NCI-H748 treated with DMSO at 0.1 percent for 48 hours (cell line): ENCODE measurements at regions not wholly inside any gene's neighbourhood (a gene's known extent, or its start where the extent isn't known, plus 50 kb on each side); places are given as distances from the start of the nearest gene placed in this dataset.

ENCODE experiments used
- DNase-seq: peaks from one replicate; lab custom pipeline; 2025; lab: John Stamatoyannopoulos, UW

DNA sequence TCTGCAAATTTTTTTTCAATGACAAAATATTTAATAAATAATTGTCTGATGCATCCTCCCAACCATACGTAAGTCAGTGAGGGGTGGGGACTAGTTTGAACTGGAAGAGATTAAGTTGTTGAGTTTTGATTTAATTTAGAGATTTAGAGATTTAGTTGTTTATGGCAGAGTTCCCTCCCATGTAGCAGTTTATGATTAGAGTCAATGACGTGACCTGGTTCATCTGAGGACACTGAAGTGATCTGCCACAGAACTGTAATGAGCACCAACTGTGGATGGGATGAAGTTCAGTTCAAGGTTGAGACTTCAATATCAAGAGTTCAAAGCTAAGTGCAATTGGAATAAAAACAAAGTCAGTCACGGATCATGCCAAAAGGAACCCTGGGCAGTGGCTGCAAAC lies 609.3 kb downstream of the NOVA1 start:
- no peak for DNase-seq

DNA sequence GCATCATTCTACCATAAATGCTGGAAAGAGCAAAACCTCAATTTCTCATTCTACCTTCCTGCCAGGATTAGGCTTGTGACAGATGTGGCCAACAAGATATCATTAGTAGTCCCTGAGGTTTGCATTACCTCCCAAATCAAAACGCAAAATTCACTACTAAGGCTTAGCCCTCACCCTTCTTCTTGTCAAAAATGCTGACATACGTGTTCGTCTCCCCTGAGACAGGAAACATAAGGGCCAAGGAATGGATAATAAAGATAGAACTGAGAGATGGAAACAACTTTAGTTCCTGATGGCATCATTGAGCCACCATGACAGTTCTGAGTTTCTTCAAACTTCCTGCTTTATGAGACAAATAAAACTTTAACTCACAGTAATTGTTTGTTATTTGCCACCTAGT lies 642.1 kb downstream of the NOVA1 start:
- DNase-seq, result no peak

DNA sequence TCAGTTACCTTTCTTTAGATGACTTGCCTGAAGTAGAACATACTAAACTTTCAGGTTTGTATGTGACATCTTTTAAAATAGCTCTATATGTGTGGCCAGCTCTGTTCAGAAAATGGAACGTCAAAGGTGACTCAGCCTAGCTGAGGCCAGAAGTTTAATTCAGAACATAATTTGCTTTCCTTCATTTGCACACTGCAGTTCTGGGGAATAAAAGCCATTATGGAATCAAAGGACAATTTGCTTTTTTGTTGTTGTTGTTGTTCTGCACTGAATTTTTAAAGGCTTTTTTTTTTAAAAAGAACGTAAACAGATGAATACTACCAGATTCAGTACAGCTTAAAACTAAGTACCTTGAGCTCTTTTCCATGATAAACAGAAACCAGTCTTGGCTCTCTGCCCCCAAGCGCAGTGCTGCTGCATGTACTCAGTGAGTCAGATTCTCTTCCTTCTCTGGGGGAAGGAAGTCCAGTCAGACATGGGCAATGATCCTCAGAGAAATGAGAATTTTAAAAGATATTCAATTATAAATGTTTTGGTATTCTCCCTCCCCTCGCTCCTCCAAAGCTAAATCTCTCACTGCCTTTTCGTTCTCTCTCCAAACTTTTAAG lies 644.2 kb downstream of the NOVA1 start:
- DNase-seq, result no peak

DNA sequence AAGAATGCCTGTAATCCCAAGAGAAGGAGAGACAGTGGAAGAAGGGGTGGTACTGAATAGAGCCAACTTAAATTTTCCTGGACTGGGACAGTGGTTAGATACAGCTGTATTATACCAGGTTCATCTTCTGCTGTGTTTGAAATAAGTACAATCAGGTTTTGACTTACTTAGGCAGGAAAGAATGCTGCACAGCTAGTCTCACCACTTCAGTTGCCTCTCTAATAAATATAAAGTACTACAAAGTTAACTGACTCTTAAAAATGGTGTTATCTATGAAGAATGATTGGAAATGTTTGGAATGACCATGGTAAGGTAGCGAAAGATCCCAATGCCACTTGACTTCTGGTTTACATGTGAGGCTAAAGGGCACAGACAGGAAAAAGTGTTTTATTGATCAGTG lies 652.1 kb downstream of the NOVA1 start:
- DNase-seq, result no peak

DNA sequence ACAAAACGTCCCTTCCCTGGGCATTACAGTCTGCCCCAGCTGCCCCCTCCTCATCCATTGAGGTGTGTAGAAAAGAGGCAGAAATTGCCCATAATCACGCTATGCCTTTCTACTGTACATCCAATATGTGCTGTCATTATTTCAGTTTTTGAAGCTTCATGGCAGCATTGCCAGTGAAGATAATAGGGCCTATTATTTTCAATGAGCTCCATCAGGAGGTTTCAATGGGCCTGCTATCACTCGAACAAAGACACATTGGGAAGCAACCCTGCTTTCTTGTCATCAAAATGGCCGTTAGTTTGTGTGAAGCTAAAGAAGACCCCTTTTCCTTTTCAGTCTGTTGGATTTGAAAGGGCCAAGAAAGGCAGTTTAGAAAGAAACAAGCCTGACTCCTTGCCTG lies 653.8 kb downstream of the NOVA1 start:
- DNase-seq, result no peak

DNA sequence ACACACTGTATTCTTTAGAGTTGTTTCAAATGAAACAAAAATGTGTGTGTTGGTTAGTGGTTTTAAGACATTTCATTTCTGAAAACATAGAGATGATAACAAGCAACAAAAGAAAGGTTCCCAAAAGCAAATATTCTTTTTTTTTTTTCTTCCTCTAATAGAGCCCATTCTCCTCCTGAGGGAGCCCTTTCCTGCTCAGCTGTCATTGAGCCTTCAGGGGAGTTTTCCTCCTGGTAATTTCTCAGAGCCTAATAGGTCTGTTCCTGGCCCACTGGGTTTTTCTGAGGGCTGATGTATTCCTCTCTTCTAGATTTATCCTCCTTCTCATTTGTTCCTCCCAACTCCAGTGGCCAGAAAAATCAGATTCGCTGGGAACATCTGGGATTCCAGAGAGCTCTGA lies 654.5 kb downstream of the NOVA1 start:
- no peak for DNase-seq

DNA sequence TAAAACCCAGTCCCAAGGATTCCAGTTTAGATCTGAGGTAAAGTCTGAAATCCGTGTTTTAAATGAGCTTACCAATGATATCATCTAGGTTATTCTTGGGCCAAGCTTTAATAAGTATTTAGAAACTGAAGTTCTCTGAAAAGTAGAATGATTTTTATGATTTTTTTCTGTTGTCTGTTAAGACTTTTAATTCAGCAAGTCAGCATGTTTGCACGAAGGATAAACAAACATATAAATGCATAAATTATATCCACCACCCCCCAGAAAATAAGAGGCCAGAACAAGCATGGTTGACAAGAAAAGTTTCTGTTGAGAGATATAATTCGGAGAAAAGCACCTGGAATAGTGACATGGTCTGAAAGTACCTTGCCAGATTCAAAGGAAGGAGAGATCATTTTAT lies 655.7 kb downstream of the NOVA1 start:
- no peak for DNase-seq

DNA sequence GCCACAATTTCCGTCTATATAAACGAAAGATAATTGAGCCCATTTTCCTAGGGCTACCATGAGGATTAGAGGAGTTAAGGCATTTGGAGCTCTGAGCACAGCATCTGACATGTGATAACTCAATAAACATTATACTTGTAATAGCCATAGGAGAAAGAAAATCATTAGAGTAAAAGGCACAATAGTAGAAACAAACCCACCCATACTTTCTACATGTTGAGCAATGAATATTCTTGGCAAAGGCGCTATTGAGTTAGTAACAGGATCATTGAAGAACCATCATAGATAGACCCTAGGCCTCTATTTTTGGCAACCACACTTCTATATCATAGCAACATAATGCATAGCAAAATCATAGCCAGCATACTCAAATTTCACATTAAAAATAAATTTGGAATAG lies 664.1 kb downstream of the NOVA1 start:
- DNase-seq, result no peak

DNA sequence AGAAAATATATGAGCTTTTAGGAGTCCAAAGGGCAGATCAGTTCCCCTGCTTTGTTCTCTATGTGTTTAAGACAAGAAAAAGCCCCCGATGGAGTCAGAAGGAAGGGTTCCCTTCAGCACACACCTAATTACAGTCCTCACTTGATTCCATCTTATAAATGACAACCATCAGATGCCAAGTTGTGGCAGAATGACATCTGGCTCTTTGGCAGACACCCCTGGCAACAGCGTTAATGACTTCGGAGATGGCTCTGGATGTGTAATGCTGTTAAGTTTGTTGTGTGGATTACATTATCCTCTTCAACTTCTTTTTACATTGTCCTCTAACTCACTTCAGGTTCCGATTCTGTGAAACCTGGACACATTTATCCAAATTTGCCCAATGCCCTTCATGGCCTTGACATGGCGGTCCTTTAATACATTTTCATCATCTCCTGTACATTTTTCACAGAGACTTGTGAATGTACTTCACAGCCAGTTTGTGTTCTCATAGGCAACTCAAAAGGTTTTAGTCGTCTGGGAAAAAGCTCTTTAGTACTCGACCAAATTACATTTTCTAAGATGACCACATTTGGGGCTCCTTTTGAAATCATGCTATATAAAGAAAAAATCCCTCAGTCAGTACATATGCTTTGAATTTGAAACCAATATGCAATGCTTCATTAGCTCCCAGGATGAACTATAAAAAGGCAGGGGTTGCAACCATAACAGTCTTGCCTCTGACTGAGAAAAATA lies 667.8 kb downstream of the NOVA1 start:
- no peak for DNase-seq

DNA sequence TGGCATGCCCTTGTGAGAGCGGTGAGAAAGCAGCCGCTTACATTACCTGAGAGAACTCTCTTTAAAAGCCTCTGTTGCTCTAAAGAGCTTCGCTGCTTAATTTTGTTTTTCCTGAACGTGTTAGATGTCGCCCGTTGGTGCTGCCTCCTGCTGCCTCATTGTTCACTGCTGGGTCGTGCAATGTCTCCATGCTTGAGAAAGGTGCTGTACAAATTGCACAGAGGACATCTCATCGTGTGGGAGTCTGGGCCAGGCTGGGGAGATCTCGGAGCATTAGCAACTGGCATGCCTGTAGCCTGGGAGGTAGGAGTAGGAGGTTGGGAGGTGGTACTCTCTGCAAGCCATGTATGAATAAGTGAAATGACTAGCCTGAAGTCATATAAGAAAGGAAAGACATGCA lies 686.0 kb downstream of the NOVA1 start:
- no peak for DNase-seq

DNA sequence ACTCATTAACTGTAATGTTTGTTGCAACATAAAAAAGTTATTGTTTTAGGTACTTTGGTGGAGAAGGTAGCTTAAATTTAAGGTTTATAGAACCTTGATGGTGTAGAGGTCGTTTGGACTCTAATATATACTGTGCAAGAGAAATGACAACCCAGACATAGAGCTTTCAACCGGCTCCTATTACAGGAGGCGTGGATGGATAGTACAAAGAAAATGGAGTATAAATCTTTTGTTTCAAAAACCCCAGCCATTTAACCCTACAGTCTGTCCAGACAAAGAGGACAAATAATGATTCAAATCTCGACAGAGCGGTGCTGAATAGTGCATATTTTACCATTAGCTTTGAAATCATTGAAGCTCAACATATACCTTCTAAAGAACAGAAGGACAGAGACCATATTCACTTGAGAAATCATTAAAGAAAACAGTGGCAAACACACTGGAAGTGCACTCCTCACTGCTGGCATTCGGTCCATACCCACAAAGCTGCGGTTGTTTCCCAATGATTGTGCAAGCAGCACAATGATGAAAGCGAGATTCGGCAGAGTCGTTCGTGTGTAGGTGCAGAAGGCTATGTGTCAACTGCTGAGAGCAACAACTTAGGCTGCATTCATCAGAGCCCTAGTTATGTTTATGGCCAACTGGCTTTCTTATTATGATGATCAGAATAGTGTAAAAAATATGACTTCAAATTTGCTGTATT lies 688.6 kb downstream of the NOVA1 start:
- DNase-seq, result no peak

DNA sequence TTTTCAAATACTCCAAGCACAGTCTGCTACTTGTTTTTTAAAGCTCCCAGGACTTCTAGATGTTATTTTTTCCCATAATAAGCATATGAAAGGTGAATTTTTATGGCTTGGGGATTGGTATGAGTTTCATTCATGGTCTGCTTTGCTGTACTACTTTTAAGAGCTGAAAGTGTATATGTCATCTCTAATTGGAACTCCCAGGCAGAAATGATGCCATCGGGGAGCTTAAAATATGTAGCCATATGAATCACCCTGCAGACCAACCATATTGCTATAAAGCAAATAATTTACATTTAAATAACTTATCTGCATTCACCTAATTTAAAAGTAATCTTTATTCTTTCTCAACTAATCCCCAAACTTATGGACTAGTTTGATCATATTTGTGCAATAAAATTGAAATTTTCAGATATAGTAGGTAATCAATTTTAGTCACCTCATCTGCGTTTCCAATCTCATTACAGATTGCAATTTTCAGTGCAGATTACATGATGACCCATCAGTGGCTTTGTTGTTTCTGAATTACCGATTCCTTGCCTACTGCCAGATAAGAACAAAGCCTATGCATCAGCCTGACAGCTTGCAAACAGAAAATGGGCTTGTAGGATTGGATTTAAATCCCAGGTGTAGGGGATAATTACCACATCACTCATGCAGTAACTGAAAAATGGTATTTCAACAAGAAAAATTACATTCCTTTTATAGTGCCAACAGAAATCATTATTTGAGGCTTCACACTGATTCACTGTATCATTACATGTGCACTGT lies 689.4 kb downstream of the NOVA1 start:
- DNase-seq, result no peak

DNA sequence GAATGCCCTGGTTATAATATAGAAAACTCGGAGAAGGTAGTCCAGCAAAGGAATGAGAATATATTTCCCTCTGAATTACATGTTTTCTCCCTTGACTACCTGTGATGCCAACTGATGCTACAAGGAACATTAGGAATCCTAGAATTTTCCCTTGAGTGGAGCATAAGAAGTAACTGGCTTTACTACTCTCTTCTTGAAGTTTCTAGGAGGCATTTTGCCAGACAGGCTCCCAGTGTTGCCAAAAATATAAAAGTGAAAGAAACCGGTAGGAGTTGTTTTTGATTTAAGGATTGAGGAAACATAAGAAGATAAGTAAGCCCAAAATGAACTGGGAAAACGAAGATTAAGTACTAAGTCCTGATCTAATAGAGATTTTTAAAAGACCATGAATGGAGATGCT lies 693.4 kb downstream of the NOVA1 start:
- no peak for DNase-seq

DNA sequence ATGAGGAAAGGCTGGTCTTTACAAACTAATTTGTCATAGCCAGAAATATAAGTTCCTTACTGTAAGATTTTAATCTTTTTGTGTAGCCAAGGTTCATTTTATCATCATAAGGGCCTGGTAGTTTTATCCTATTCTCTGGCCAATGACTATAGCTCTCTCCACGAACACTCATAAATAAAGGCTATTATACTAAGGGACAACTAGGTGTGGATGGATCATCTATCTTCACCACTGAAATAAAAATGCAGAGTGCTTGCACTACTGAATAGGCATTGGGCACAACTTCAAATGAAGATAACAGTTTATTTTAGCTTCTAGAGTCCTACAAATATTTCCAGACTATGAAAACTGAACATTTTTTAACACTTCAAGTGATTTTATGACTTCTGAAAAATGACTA lies 698.6 kb downstream of the NOVA1 start:
- DNase-seq, result no peak

DNA sequence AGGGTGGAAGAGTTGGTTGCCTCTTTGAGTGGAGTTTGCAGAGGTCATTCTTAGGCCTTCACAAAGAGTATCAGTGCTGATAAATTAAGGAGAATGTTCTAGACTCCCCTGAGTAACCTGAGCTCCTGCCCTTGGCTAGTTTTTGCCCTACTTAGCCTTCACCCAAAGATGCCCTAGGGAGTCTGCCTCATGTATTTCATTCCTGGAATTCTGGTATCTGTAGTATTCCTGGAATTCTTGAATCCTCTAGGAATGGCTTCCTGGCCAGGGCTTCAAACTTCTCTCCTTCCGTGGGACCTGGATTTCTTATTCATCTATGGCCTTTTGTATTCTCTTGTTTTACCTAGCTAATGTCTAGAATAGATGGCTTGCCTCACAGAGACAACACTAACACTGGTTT lies 701.1 kb downstream of the NOVA1 start:
- DNase-seq, result no peak

DNA sequence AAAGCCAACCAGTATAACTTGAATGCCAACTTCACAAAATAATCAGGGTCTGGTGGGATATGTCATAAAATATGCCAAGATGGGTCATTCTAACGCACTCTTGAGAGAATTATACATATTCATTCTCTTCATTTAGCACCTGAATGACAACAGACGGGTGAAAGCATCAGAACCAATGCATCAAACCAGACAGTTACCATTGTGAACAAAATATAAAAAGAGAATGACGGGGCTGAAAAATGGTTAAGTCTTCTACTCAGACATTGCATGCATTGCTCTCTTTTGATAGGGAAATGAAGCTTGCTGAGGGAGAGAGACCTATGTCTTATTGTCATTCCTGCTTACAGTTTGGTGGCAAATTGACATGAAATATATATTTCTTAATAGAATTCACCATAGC lies 702.1 kb downstream of the NOVA1 start:
- no peak for DNase-seq

DNA sequence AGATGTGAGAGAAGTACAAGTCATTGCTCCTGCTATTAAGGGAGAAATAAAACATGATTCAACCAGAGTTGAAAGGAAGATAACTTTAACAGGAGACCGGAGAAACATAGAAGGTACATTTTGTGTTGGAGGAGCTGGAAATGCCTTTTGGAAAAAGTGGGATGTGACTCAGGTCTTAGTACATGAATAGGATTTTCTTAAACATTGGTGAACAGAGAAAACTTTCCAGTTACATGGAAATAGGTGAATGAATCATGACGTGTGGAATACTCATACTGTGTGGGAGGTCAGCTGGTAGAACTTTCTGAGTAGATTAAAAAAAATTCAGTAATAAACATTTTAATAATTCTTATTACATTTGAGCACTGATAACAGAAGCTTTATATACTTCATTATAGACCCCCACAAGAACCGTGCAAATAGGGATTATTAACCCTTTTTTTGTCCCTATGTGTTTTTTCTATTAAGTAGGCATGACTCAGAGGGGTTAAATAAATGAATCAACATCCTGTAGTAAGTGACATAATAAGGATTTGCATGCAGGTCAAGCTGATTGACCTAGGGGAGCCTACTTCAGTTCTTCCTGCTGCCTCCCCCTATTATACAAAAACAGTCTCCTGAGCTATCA lies 710.5 kb downstream of the NOVA1 start:
- DNase-seq, result no peak

DNA sequence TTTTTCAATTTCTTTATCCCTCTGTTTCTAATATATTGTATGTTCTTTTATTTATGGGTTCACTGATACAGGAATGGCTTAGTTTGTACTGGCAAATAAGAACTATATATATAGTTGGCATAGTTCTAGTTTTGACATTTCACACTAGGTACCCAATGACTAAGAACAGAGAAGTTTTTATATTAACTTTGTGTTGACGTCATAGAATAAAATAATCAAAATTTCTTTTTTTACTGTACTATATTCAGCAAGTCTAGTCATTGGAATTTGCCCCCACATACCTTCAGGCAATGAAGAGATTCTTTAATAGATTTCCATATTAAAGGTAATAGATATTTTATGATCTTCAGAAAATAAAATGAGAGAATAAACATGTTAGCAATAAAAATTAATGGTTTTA lies 713.2 kb downstream of the NOVA1 start:
- DNase-seq, result no peak

DNA sequence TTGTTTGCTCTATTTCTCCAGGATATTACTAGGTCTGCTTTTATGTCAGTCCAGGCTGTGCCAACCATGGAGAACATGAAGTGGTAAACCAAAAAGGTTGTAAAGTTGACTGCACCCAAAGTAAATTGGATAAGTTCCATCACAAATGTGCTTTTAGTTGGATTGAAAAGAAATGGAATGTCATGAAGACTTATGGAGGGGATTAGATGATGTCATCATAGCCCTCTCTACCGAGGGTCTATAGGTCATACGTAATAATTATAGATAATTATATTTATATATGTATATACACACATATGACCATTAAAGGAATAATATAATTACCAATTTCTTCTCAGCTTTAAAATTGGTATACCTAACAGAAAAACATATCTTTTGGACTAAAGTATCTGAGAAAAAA lies 714.9 kb downstream of the NOVA1 start:
- no peak for DNase-seq

DNA sequence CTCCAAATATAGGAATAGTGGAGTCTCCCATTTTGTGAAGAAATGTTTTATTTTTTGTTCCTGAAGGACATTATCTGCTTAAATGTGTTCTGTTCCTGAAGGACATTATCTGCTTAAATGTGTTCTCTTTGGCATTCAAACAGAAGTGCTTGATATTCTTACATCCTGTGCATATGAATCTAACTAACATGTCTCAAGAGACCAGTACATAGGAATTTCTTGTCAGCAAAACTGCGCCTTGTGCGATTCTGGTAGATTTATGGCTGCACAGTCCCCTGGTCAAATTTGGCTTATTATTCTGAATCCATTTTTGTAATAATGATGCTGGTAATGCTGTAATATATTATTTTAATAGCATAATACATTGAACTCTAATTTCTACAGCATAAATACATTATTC lies 722.4 kb downstream of the NOVA1 start:
- no peak for DNase-seq

DNA sequence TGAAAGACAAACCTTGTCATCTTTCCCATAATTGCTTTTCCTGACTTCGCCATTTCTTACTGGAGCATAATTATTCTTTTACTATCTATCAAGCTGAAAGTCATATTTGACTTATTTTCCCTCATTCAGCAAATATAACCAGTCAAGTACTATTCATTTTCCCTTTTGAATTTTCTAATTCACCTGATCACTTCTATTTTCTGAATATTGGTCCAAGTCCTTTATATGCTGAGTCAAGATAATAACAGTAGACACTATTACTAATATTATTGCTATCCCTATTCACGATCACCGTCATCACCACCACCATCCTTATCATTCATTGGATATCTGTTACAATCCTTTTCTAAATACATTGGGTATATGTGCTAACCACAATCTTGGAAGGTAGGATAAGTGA lies 728.0 kb downstream of the NOVA1 start:
- DNase-seq, result no peak
